Fibroblast of lung (primary cell): ENCODE measurements at regions not wholly inside any gene's neighbourhood (a gene's known extent, or its start where the extent isn't known, plus 50 kb on each side); places are given as distances from the start of the nearest gene placed in this dataset.
"Not testable (repeated sequence)": the region's sequence is repeated elsewhere in the genome, so short reads cannot be mapped to it uniquely, and the experiment has no call there.

ENCODE experiments used
- DNase-seq, 2 donors: peaks; one replicate each; pipeline versions ENCODE4 v3.0.0 to v3.0.0-alpha.2; 2010; ENCODE audit warnings: low read depth in 2 of 2
- H2AFZ ChIP-seq: 2 replicates; pipeline ENCODE4 v1.5.1; 2012; ENCODE audit warnings: low read length, control low read depth, inconsistent platforms
- H3K27ac ChIP-seq: 2 replicates; pipeline ENCODE4 v1.5.1; 2011; ENCODE audit warnings: low read length, control low read depth; ENCODE audit not compliant: insufficient read depth
- H3K27me3 ChIP-seq: 2 replicates; pipeline ENCODE4 v1.5.1; 2011; ENCODE audit warnings: mild to moderate bottlenecking, low read length; ENCODE audit not compliant: control insufficient read depth, insufficient read depth
- H3K36me3 ChIP-seq: 2 replicates; pipeline ENCODE4 v1.5.1; 2011; ENCODE audit warnings: low read length; ENCODE audit not compliant: control insufficient read depth, insufficient read depth
- H3K4me1 ChIP-seq: 2 replicates; pipeline ENCODE4 v1.5.1; 2011; ENCODE audit warnings: low read length; ENCODE audit not compliant: control insufficient read depth, insufficient read depth; ENCODE audit errors: extremely low read depth
- H3K4me2 ChIP-seq: 2 replicates; pipeline ENCODE4 v1.5.1; 2011; ENCODE audit warnings: low read length, control low read depth; ENCODE audit not compliant: insufficient read depth; ENCODE audit errors: extremely low read depth
- H3K4me3 ChIP-seq, 4 experiments: fragments of 200-600 bp in 1 of 4; sonication (generic) in 1 of 4; replicated peaks in 1 of 4; 2 replicates each; pipeline ENCODE4 v1.5.1; 2011 to 2016; ENCODE audit warnings: low read length in 4 of 4, low read depth in 3 of 4, mild to moderate bottlenecking in 3 of 4, control low read depth in 2 of 4, inconsistent platforms in 1 of 4, mixed read lengths in 1 of 4; ENCODE audit not compliant: insufficient read depth in 1 of 4; ENCODE audit errors: control extremely low read depth in 1 of 4
- H3K79me2 ChIP-seq: 2 replicates; pipeline ENCODE4 v1.5.1; 2012; ENCODE audit warnings: mild to moderate bottlenecking, low read length, inconsistent platforms; ENCODE audit not compliant: control insufficient read depth, insufficient read depth
- H3K9ac ChIP-seq: 2 replicates; pipeline ENCODE4 v1.5.1; 2011; ENCODE audit warnings: mild to moderate bottlenecking, low read length, control low read depth; ENCODE audit not compliant: insufficient read depth
- H3K9me3 ChIP-seq: 2 replicates; pipeline ENCODE4 v1.5.1; 2012; ENCODE audit warnings: low read depth, low read length; ENCODE audit not compliant: control insufficient read depth, insufficient read depth
- H4K20me1 ChIP-seq: 2 replicates; pipeline ENCODE4 v1.5.1; 2011; ENCODE audit warnings: low read length; ENCODE audit not compliant: control insufficient read depth, insufficient read depth; ENCODE audit errors: extremely low read depth
- CTCF ChIP-seq, 2 donors: IDR thresholded peaks in 1 of 2; conservative IDR thresholded peaks in 1 of 2; 1 replicate in 1 of 2; 2 replicates in 1 of 2; pipeline ENCODE4 v1.5.1; 2011 to 2012; ENCODE audit warnings: low read length in 2 of 2, control low read depth in 1 of 2, inconsistent platforms in 1 of 2, low read depth in 1 of 2, mild to moderate bottlenecking in 1 of 2
- EZH2 ChIP-seq: IDR thresholded peaks from 2 replicates; pipeline ENCODE4 v1.5.1; 2012; ENCODE audit warnings: low read length, control low read depth, mild to moderate bottlenecking; ENCODE audit errors: missing control alignments

GRCh38 chr4:84110040-84110439, 389.1 kb downstream of the NKX6-1 start:
- no peak overlapping the region for H2AFZ ChIP-seq
- no peak for DNase-seq
- H3K79me2 ChIP-seq: no peaks in the 10 kb centered on the region
- no peak overlapping the region for H3K4me2 ChIP-seq
- H3K36me3 ChIP-seq: no peaks in the 10 kb centered on the region
- H3K27ac ChIP-seq: no peak overlapping the region
- H4K20me1 ChIP-seq: no peaks in the 10 kb centered on the region
- H3K4me1 ChIP-seq: no peaks in the 10 kb centered on the region
- H3K9ac ChIP-seq: no peak overlapping the region
- no peaks in the 10 kb centered on the region for H3K9me3 ChIP-seq
- TF ChIP-seq EZH2 (no peak), CTCF (conservative IDR thresholded peaks at IDR 0.05 in 1 of 2, IDR thresholded peaks at IDR 0.05 in 1 of 2; ENCODE audit: low read depth in 1 of 2, low read length in 2 of 2) (no peak)
- no peaks in the 10 kb centered on the region for H3K27me3 ChIP-seq
- H3K4me3 ChIP-seq: no peak overlapping the region

- not testable (repeated sequence) for H3K4me2 ChIP-seq, H3K9ac ChIP-seq, H3K9me3 ChIP-seq, DNase-seq, H3K27me3 ChIP-seq, H3K4me3 ChIP-seq, H2AFZ ChIP-seq, H3K79me2 ChIP-seq, H3K36me3 ChIP-seq, H3K4me1 ChIP-seq, H4K20me1 ChIP-seq, H3K27ac ChIP-seq
Observed at GRCh38 chr4:84101653-84102625, 397.2 kb downstream of the NKX6-1 start.

- H3K27me3 ChIP-seq: no peaks in the 10 kb centered on the region
- no peak for DNase-seq
- no peak overlapping the region for H3K4me2 ChIP-seq
- H3K9me3 ChIP-seq: no peaks in the 10 kb centered on the region
- no peak for TF ChIP-seq CTCF (conservative IDR thresholded peaks at IDR 0.05 in 1 of 2, IDR thresholded peaks at IDR 0.05 in 1 of 2; ENCODE audit: low read depth in 1 of 2, low read length in 2 of 2)
- no peak for TF ChIP-seq EZH2
- H3K4me1 ChIP-seq: no peaks in the 10 kb centered on the region
- H3K79me2 ChIP-seq: no peaks in the 10 kb centered on the region
- H3K36me3 ChIP-seq: no peaks in the 10 kb centered on the region
- no peak overlapping the region for H2AFZ ChIP-seq
- no peak overlapping the region for H3K27ac ChIP-seq
- no peak overlapping the region for H3K9ac ChIP-seq
- H4K20me1 ChIP-seq: no peaks in the 10 kb centered on the region
- H3K4me3 ChIP-seq: no peak overlapping the region
Observed at GRCh38 chr4:84100071-84100470, 399.0 kb downstream of the NKX6-1 start.
